T-helper 1 cell (primary cell): ENCODE measurements at regions not wholly inside any gene's neighbourhood (a gene's known extent, or its start where the extent isn't known, plus 50 kb on each side); places are given as distances from the start of the nearest gene placed in this dataset.

Experiments
- DNase-seq, 5 donors: peaks; one replicate each; pipeline ENCODE4 v3.0.0-alpha.2; 2012 to 2020

DNA sequence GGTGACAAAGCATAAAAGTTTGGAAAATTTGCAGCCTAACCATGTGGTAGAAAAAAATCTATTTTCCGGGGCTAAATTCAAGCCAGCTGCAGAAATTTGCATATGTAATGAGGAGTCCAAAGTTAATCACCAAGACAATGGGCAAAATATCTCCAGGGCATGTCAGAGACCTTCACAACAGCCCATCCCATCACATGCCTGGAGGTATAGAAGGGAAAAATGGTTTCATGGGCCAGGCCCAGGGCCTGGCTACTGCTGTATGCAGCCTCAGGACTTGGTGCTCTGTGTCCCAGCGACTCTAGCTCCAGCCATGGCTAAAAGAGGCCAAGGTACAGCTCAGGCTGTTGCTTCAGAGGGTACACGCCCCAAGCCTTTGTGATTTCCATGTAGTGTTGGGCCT lies 655.8 kb upstream of the MGAT4C start:
- no peak for DNase-seq

DNA sequence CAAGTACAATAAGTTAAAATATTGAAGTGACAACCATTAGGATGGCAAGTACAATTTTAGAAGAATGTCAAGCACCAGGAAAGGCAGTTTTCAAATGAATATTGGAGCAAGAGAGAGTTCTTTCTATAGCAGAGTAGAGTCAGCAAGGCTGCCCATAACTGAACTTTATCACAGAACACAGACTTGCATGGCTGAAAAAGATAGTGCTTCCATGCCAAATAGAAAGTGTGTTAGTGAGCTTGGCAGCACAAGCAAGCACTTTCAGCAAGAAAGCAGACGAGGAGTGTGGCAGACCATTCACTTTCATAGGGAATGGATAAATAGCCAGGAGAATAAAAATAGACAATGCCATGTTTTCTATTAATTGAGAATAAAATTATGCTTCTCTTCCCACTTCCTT lies 647.0 kb upstream of the MGAT4C start:
- DNase-seq: no peak

DNA sequence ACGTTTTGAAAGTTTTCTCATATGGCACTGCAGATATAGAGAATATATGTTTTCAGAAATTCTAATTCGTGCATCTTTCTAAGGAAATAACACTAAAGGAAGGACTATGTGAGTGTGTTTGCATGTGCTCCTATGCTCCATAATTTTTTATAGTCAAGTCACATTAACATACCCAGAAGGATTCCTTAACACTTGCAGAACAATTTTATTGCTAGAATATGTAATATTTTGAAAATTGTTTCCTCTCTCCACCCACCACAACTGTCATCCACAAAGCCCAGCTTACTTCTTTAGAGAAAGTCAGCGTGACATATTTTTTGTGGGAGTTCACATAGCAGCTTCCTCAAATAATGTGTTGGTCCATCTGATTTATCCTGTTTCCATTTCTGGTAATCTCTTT lies 604.6 kb upstream of the MGAT4C start:
- no peak for DNase-seq

DNA sequence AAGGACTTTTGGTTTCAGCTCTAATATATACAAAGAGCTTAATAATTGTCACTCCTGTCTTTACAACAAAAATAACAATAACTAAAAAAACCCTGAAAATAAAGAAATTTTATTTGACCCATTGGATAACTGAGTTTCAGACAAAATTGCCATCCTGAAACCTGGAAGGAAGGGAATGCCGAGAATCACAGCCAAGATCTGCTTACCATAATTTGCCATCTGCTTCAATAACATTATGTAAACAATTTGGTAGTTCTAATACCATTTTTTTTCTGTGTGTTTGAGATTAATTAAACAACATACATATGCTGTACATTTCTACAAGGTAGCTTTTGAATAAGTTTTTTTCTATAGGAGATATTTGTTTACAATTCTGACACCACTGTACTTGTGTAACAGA lies 596.3 kb upstream of the MGAT4C start:
- DNase-seq: no peak

DNA sequence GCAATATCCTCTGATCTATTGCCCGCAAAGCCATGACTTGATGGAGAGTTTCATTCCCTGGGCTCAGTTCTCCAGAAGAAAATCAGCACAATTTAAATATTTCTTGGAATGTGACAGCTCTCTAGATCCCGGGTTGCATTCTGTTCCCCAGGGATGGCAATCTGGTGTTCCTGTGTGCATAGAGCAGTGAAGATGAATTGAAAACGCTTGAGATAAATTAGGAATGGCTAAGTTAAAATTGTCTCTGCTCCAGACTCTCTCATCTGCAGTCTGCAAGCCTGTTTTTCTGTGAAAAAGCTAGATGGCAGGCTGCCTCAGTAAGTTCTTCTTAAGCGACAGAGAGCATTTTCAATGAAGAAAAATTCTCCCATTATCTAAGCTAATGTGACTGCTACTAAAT lies 582.5 kb upstream of the MGAT4C start:
- no peak for DNase-seq

DNA sequence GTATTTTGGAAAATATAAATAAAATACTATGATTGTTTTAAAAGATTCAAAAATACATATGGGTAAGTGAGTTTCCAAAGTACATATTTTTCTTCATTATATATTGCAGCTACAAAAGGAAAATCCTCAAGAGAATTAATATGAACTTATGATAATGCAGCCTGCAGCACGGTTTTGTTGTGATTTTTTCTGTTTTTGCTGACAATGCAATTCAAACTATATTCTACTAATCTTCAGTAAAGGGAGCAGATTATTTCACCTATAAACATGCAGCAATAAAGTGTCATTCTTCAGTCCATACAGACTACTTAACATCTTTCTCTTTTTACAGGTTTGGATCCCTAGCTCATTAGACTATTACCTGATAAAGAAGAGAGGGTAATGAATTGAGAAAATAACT lies 582.1 kb upstream of the MGAT4C start:
- DNase-seq: no peak

DNA sequence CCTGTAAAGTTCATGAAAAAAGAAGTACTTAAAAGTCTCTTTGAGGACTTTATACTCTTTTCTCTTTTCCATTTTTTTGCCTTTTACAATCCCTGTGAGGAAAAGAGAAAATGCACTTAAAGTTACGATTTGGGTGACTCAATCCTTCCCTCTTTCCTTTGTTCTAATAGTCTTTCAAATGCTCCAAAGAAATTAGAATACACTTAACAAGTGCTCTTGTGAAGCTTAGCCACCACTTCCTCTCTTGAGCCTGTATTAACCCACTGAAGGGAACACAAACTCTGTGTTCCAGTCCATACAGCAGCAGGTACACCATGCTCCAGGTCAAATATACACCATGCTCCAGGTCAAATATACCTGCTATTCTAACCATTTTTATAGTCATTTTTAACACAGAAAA lies 581.1 kb upstream of the MGAT4C start:
- DNase-seq: no peak

DNA sequence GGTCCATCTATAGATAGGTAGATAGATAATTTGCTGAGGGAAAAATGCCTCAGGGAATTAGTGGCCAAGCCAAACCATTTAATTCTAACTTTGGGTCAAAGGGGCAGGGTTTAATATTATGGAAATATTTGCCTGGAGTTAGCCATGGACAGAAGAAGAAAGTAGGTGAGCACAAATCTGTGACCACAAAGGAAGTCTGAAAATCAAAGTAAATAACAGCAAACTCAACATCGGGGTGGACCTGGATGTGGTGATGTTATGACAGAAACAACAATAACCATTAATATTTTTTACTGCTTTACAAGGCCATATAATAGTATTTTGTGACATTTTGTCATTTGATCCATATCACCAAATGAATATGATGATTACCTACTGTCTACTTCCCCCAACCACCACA lies 578.0 kb upstream of the MGAT4C start:
- no peak for DNase-seq

DNA sequence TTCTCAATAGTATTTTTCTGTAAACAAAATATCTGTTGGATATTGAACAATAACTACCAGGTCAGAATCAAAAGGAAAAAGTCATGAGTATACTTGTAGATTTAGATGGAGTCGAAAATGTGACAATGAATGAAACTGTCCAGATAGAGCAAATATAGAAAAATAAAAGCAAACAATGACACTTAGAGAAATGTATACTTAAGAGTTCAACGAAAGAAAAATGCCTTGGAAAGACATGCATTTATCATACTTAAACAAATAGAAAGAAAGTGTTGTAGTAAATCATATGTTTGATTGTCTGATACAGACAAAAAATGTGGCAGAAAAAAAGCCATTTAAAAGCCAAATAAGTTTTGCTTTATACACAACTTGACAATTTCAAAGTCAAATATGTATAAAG lies 571.2 kb upstream of the MGAT4C start:
- no peak for DNase-seq

DNA sequence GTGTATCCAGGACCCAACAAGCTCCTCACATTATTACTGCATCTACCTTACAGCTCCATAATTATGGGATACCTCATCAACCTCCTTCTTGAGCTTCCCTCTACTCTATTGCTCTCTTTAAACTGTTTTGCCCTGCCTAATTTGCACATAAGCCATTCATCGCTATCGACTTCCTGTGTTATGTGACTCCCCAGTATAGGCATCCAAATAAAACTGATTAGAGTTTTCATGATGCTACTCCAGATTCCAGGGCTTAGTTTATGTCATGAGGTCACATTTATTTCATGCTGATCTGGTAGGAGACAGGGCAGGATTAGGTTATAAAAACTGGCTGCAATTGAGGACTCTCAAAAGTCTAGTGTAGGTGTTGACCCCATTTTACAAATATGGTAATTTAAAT lies 569.9 kb upstream of the MGAT4C start:
- DNase-seq: no peak

DNA sequence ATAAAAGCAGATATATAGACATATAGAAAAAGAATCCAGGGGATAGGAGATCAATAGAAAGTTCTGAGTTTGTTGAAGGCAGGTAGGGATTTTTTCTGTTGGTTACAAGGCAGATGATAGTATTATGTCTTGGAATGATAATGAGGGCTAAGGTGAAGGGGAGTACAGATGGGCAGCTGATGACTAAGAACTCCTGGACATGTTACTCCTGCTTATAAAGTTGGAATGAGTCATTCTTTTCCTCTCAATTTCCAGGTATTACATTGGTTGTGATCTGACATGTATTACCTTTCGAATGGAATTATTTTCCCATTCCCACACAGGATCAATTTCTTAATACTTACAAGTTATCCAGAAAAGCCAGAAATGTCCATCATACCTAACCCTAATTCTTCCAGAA lies 545.2 kb upstream of the MGAT4C start:
- no peak for DNase-seq

DNA sequence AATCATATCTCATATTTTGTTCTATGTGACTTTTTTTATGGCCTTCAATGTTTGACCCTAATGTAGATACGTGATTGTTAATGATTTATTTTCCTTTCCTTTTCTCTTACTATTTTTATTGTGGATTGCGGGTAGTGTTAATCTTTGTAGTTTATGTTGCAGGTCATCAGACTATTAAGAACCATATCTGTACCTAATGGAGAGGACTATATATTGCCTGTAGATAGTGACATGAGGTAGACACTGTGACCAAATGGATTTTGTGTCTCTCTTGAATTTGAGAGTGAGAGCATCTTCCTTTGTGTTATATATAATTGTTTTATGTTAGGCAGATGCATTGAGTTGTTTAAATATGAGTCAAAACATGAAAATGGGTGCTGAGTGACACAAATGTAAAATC lies 543.4 kb upstream of the MGAT4C start:
- DNase-seq: no peak

DNA sequence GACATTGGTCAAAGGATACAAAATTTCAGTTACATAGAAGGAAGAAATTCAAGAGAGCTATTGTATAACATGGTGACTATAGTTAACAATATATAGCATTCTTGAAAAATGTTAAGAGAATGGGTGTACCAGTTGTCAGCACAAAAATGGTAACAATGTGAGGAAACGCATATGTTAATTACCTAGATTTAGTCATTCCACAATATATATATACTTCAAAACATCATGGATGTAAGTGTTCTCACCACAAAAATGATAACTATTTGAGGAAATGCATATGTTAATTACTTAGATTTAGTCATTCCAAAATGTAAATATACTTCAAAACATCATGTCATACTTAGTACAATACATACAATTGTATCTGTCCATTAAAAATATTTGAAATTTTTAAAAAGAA lies 540.4 kb upstream of the MGAT4C start:
- no peak for DNase-seq

DNA sequence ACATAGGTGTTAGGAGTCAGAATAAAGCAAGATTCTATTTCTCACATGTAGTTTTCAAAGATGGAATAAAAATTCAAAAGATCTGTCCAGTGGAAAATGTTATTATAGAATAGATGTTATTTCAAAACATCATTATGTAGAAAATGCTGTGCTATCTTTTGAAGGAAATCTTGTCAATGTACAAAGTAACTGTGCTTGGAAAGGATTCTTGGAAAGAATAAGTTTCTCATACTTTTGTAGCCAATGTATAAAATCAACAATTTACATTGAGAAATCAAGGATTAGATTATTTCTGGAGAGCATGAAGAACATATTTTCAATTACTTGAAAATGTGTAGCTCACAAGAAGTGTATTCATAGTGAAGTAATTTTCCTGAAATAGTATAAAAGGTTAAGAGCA lies 532.5 kb upstream of the MGAT4C start:
- DNase-seq: no peak

DNA sequence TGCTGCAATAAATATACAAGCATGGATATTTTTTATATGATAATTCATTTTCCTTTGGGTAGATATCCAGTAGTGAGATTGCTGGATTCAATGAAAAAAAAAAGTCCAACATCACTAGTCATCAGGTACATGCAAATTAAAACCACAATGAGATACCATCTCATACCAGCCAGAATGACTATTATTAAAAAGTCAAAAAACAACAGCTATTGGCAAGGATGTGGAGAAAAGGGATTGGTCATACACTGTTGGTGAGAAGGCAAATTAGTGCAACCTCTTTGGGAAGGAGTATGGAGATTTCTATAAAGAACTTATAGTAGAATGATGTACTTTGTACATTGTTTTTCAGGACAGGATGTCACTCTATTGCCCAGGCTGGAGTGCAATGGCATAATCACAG lies 531.2 kb upstream of the MGAT4C start:
- no peak for DNase-seq

DNA sequence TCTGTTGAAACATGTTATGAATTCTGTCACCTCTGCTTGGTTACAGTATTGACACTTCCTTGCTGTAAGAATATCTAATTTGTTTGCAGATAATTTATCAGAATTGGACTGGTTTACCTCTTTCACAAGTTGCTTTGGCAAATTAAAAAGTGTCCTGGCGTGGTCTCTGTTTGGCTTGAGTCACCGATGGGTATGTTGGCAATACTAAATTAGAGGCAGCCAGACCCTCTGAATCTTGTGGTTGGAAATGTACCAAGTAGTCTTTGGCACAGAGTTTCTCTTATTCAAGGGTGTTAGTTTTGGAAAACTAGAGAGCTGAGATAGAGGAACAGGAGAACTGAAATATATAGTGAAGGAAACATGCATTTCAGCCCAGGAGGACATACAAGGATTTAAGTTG lies 521.1 kb upstream of the MGAT4C start:
- DNase-seq: no peak

DNA sequence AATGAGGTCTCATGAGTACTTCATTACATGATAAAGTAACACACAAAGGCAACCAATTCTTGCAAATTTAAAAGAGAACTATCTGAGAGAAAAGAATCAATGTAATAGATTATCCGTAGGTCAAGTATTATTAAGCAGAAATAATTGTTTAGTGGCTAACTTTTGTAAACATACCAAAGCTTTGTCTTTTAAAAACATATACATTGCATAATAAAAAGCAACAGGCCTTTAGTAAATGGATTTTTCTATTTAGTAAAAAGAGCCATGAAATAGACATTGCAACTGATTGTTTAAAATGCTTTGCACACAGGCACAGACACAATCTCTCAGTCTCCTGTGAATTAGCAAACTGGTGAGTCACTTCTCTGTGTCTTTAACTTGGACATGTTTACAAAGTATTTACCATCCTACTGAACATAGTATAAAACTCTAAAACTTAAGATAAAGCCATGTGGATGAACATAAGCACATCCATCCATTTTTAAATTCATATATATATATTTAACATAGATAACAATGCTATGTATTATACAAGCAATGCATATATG lies 518.7 kb upstream of the MGAT4C start:
- no peak for DNase-seq

DNA sequence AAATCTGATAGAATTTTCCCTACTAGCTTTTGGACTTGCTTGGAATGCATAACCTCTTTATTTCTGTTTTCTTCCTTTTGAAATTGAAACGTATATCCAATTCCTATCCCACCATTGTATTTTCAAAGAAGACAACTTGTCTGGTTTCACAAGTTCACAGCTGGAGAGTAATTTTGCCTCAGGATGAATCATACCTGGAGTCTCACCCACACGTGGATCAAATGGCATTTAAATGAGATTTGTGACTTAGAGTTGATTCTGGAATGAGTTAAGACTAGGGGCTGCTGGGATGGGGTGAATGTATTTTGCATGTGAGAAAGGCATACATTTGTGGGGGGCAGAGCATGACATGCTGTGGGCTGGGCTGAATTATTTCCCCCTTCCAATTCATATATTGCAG lies 516.5 kb upstream of the MGAT4C start:
- no peak for DNase-seq

DNA sequence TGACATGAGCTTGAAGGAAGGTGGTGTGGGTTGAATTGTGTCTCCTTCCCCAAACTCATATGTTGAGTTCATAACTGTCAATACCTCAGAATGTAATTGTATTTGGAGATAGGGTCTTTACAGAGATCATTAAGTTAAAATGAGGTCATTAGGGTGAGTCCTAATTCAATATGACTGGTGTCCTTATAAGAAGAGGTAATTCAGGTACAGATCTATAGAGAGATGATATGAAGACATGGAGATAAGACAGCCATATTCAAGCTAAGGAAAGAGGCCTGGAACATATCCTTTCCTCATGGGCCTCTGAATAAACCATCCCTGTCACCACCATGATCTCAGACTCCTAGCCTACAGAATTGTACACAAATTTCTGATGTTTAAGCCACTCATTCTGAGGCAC lies 514.7 kb upstream of the MGAT4C start:
- no peak for DNase-seq

DNA sequence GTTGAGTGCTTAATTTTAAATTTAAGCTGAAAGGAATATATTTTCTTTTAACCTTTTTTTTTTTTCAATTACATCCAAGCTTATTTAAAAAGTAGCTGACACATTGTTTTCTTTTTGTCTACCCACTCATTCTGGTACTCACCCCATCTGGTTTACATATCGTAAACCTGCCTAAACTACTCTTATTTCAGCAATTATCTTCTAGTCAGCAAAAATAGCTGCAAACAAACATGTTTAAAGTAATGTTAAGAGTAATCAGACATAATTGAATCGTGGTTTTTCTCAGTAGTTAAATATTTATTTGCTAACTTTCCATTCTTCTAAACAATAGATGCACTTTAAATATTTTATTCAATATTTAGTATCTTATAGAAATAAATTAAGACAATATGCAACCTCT lies 492.7 kb upstream of the MGAT4C start:
- DNase-seq: no peak

DNA sequence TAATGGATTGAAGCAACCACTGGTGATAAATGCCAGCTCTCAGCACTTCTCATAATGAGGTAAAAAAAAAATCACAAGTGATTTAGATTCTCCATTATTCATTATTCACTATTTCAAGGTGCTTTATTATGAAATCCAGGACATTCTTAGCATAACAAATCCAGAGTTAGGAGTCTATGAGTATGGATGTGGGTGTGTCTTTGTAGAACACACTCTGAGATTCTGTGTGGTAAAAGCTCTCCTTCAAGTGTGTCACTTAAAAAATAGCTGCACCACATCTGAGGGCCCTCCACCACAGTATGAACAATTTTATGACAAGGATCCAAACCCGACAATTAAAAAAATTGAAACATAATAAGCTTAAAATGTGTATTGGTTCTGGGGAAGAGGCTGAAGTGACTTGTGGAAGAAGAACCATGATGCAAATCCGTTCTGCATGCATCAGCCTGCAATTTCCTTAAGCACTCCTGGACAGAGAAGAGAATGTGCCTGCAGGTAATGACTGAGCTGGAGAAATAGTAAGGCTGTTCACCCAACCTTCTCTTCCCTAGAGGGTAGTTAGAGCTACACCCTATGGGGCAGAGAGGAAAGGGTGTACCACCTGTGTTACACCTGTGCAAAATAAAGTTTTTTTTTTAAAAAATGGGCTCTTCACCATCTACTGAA lies 488.5 kb upstream of the MGAT4C start:
- no peak for DNase-seq

DNA sequence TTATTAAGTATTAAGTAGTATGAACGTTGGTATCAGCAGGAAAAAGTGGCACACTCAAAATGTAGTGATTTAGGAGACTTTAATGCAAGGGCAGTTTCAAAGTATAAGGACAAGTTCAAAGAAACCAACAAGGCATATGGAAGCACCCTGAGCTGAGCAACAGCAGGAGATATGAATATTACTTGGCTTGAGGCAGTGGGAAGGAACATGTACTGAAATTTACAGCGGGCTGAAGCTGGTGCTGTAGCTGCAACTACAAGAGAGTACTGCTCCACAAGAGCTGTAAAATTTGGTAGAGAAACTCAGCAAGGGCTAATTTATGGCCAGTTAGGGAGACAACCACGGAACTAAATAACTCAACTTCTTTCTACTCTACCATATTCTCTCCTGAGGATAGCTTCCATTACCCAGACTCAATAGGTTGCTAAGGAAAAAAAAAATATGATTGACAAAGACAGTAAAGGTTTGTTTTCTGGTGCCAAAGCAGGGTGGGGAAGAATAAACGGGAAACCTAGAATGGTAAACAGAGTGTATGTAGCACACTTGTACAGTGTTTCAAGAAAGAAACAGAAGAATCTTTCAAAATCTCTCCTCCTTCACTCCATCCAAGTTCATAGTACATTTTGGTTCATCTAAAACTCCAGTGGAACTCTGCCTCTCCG lies 487.8 kb upstream of the MGAT4C start:
- DNase-seq: no peak

DNA sequence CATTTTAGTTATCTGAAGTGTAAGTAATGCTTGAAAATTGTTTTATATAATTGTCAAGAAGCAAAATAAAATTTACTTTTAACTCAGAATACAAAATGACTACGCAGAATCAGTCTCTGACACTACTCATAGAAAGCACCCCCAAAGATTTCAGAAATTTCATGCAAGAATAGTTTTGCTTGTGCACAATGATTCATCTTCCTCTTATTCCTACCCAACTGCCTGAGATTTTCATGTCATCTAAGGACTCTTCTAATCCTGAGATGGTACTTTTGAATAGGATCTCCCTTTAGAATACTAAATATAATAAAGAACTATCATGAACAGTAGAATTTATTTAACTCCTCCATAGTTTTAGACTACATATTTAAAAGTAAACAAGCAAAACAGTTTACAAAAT lies 485.3 kb upstream of the MGAT4C start:
- DNase-seq: no peak

DNA sequence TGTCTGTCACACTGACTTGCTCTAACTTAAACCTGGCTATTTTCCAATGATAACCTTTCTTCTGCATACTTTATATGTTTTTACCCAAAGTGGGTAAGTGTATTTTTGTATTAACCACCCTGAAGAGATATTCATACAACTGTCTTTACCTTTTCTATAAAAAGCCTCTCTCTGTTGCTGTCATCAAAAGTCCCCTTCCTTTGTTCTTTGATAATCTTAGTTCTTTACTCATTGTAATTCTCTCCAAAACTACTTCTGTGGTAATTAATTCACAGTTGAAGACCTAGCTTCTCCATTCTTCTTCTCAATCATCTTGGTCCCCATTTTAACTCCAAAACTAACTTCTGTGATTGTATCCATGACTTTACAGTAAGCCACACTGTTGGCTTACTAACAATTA lies 479.7 kb upstream of the MGAT4C start:
- no peak for DNase-seq

DNA sequence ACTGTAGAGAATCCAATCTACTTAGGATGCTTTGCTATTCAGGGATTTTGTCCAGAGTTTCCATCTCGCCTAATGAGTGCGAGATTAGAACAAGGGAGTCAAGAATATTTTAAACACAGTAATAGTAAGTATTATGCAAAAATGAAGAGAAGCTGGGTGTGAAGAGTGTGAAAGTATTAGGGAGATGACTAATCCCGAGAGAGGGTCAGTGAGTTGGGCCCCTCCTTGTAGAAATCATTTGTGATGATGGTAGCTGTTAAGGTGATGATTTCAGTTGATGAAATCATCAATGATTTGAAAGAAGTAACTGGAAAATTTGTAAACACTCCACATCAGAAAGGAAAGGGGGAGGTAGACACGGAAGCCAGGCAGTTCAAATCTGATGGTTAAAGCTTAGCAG lies 478.9 kb upstream of the MGAT4C start:
- no peak for DNase-seq
